NCI-H748 treated with DMSO at 0.1 percent for 48 hours (cell line): ENCODE measurements at regions not wholly inside any gene's neighbourhood (a gene's known extent, or its start where the extent isn't known, plus 50 kb on each side); places are given as distances from the start of the nearest gene placed in this dataset.

Experiments
- DNase-seq: peaks from one replicate; lab custom pipeline; 2025; lab: John Stamatoyannopoulos, UW

DNA sequence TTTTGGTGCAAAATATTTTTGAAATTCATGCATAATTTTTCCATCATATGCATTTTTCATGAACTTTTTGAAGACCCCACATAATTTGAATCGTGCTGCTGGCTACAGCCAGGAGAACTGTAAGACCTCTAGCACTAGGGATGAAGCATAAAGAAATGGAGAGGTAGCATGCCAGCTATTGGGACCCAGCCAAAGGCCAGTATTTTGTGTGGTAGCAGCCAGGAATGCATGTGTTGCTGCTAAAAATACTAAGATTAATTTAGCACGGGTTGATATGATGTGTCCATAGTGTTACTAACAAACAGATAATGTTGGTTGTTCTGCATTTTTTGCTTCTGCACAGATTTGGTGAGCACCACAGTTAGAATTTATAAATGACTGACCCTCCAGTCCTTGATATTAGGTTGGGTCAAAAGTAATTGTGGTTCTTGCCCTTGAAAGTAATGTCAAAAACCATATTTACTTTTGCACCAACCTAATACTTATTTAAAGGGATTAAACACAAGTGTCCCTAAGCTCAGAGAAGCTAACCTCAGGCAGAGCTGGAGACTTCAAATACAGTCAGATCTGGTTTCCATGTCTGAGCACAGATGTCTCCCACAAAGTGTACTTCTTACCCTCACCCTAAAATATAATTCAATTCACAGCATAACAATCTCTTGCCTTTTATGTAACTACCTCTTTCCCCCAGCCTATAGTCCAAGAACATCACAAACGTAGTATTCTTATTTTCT, 54.1 kb upstream of the NPSR1 start:
- no peak for DNase-seq
